NT2/D1 (cell line): ENCODE measurements at regions not wholly inside any gene's neighbourhood (a gene's known extent, or its start where the extent isn't known, plus 50 kb on each side); places are given as distances from the start of the nearest gene placed in this dataset.

Experiments
- SUZ12 ChIP-seq: IDR thresholded peaks from 2 replicates; pipeline ENCODE4 v1.6.1; 2011; ENCODE audit not compliant: insufficient read length, insufficient read depth; ENCODE audit errors: extremely low read depth
- YY1 ChIP-seq: IDR thresholded peaks from 2 replicates; pipeline ENCODE4 v1.6.1; 2011; ENCODE audit not compliant: insufficient read length, insufficient read depth

- TF ChIP-seq SUZ12, result no peak
- no peak for TF ChIP-seq YY1
Observed at GRCh38 chr17:5841862-5842261, 228.3 kb upstream of the WSCD1 start.
